Endodermal cell (in vitro differentiated cells): ENCODE measurements at regions not wholly inside any gene's neighbourhood (a gene's known extent, or its start where the extent isn't known, plus 50 kb on each side); places are given as distances from the start of the nearest gene placed in this dataset.
"Not testable (repeated sequence)": the region's sequence is repeated elsewhere in the genome, so short reads cannot be mapped to it uniquely, and the experiment has no call there.

ENCODE experiments used
- DNase-seq: peaks from one replicate; pipeline ENCODE4 v3.0.0-alpha.2; 2017
- H3K27ac ChIP-seq: 2 replicates; pipeline ENCODE4 v1.5.1; 2013; ENCODE audit warnings: mild to moderate bottlenecking, low read depth, low read length, moderate library complexity
- H3K27me3 ChIP-seq: 2 replicates; pipeline ENCODE4 v1.6.1; 2013; ENCODE audit warnings: mild to moderate bottlenecking, low read length, moderate library complexity; ENCODE audit not compliant: insufficient read depth, control insufficient read depth, poor library complexity, severe bottlenecking
- H3K36me3 ChIP-seq: 2 replicates; pipeline ENCODE4 v1.7.0; 2013; ENCODE audit warnings: mild to moderate bottlenecking, low read length, moderate library complexity; ENCODE audit not compliant: control insufficient read depth, insufficient read depth
- H3K4me1 ChIP-seq: one replicate; pipeline ENCODE4 v1.7.0; 2013; ENCODE audit warnings: low read length; ENCODE audit not compliant: control insufficient read depth, insufficient read depth
- H3K4me3 ChIP-seq: 2 replicates; pipeline ENCODE4 v1.5.1; 2013; ENCODE audit warnings: mild to moderate bottlenecking, low read length, moderate library complexity
- H3K9ac ChIP-seq: 2 replicates; pipeline ENCODE4 v1.6.1; 2013; ENCODE audit warnings: mild to moderate bottlenecking, low read length, moderate library complexity; ENCODE audit not compliant: poor library complexity, severe bottlenecking; ENCODE audit errors: extremely low read depth
- H3K9me3 ChIP-seq: 2 replicates; pipeline ENCODE4 v1.6.1; 2013; ENCODE audit warnings: mild to moderate bottlenecking, low read length, moderate library complexity; ENCODE audit not compliant: control insufficient read depth
- H3K27ac Mint-ChIP-seq: 2 replicates; pipeline ENCODE4 v1.8.0; 2020; ENCODE audit warnings: mixed read lengths
- H3K27me3 Mint-ChIP-seq: 2 replicates; pipeline ENCODE4 v1.8.0; 2021; ENCODE audit warnings: mild to moderate bottlenecking, mixed read lengths; ENCODE audit not compliant: insufficient read depth
- H3K36me3 Mint-ChIP-seq: 2 replicates; pipeline ENCODE4 v1.8.0; 2020; ENCODE audit warnings: low read depth, mixed read lengths
- H3K4me1 Mint-ChIP-seq: 2 replicates; pipeline ENCODE4 v1.8.0; 2020; ENCODE audit warnings: mixed read lengths
- H3K4me3 Mint-ChIP-seq: 2 replicates; pipeline ENCODE4 v1.8.0; 2020; ENCODE audit warnings: mild to moderate bottlenecking, moderate library complexity, mixed read lengths
- H3K9me3 Mint-ChIP-seq: 2 replicates; pipeline ENCODE4 v1.8.0; 2020; ENCODE audit warnings: mild to moderate bottlenecking, mixed read lengths
- CTCF ChIP-seq: fragments of 200-600 bp; sonication (generic); conservative IDR thresholded peaks from 2 replicates; pipeline ENCODE4 v1.5.0; 2021; ENCODE audit warnings: antibody characterized with exemption, mild to moderate bottlenecking
- WGBS, 2 experiments: methylation state at CpG; one replicate each; pipeline versions ENCODE4 v1.1.5 to v1.1.7; 2013; ENCODE audit warnings: missing lambda C conversion rate in 2 of 2, mixed read lengths in 1 of 2; ENCODE audit not compliant: insufficient coverage in 1 of 2, insufficient read length in 1 of 2; 5-methylcytosine and 5-hydroxymethylcytosine counted together

- H3K4me1 ChIP-seq: no peaks in the 10 kb centered on the region
- H3K9me3 ChIP-seq: no peaks in the 10 kb centered on the region
- no peak for DNase-seq
- H3K36me3 Mint-ChIP-seq: no peaks in the 10 kb centered on the region
- H3K9me3 Mint-ChIP-seq: no peaks in the 10 kb centered on the region
- WGBS, 2 experiments: 91 to 92% methylated on average over 9 of the region's 9 CpGs
- H3K27me3 ChIP-seq: peaks cover 23% of the 10 kb centered on the region
- H3K4me1 Mint-ChIP-seq: peaks cover 5% of the 10 kb centered on the region
- no peak overlapping the region for H3K27ac ChIP-seq
- no peaks in the 10 kb centered on the region for H3K36me3 ChIP-seq
- no peak overlapping the region for H3K9ac ChIP-seq
- H3K4me3 Mint-ChIP-seq: no peak overlapping the region
- TF ChIP-seq CTCF: no peak
- no peak overlapping the region for H3K4me3 ChIP-seq
- peaks cover 24% of the 10 kb centered on the region for H3K27me3 Mint-ChIP-seq
- H3K27ac Mint-ChIP-seq: no peak overlapping the region
These were observed 63.9 kb upstream of the GTF3A start for GRCh38 chr13:27360562-27360961.

- Histone ChIP-seq H3K4me3 (peak overlapping the region; percentile 83), H3K27me3 (peaks cover 23% of the 10 kb centered on the region), H3K27ac (no peak overlapping the region), H3K9ac (no peak overlapping the region), H3K9me3 (no peaks in the 10 kb centered on the region), H3K4me1 (no peaks in the 10 kb centered on the region), H3K36me3 (no peaks in the 10 kb centered on the region)
- H3K4me3 Mint-ChIP-seq: peak overlapping the region; percentile 69
- H3K36me3 Mint-ChIP-seq: no peaks in the 10 kb centered on the region
- peak; percentile 97 for DNase-seq
- no peaks in the 10 kb centered on the region for H3K9me3 Mint-ChIP-seq
- peaks cover 35% of the 10 kb centered on the region for H3K27me3 Mint-ChIP-seq
- peaks cover 4% of the 10 kb centered on the region for H3K4me1 Mint-ChIP-seq
- 4 to 5% methylated on average over 24 to 36 of the region's 36 CpGs for WGBS, 2 experiments
- H3K27ac Mint-ChIP-seq: peak overlapping the region; percentile 21
- peak; percentile 91 for TF ChIP-seq CTCF
These were observed 62.2 kb upstream of the GTF3A start for GRCh38 chr13:27362064-27362751.

GRCh38 chr13:27363637-27364036 is 60.8 kb upstream of the GTF3A start:
- H3K27ac ChIP-seq, H3K4me3 ChIP-seq, H3K27ac Mint-ChIP-seq, H3K9ac ChIP-seq, H3K36me3 Mint-ChIP-seq, H3K9me3 ChIP-seq, H3K36me3 ChIP-seq, H3K4me3 Mint-ChIP-seq, H3K4me1 ChIP-seq, H3K9me3 Mint-ChIP-seq, DNase-seq: not testable (repeated sequence)
- peaks cover 23% of the 10 kb centered on the region for H3K27me3 ChIP-seq
- H3K27me3 Mint-ChIP-seq: peaks cover 48% of the 10 kb centered on the region
- 91% methylated on average over 5 of the region's 5 CpGs; no CpG with 5 or more reads in 1 of the 2 experiments for WGBS, 2 experiments
- peaks cover 11% of the 10 kb centered on the region for H3K4me1 Mint-ChIP-seq

GRCh38 chr13:27367570-27367969 is 56.8 kb upstream of the GTF3A start:
- Histone ChIP-seq H3K4me1 (no peaks in the 10 kb centered on the region), H3K9me3 (no peaks in the 10 kb centered on the region), H3K27me3 (peaks cover 29% of the 10 kb centered on the region), H3K4me3 (no peak overlapping the region), H3K27ac (no peak overlapping the region), H3K9ac (no peak overlapping the region), H3K36me3 (no peaks in the 10 kb centered on the region)
- Mint-ChIP-seq H3K4me1 (peaks cover 11% of the 10 kb centered on the region), H3K27me3 (peaks cover 67% of the 10 kb centered on the region), H3K4me3 (no peak overlapping the region), H3K27ac (no peak overlapping the region), H3K36me3 (no peaks in the 10 kb centered on the region), H3K9me3 (peaks cover 9% of the 10 kb centered on the region)
- TF ChIP-seq CTCF: no peak
- 85 to 86% methylated on average over 5 of the region's 5 CpGs for WGBS, 2 experiments
- DNase-seq: no peak
